Keratinocyte (primary cell): ENCODE measurements at regions not wholly inside any gene's neighbourhood (a gene's known extent, or its start where the extent isn't known, plus 50 kb on each side); places are given as distances from the start of the nearest gene placed in this dataset.

Experiments used
- CTCF ChIP-seq, 3 experiments: IDR thresholded peaks in 1 of 3; conservative IDR thresholded peaks in 1 of 3; optimal IDR thresholded peaks in 1 of 3; 2 replicates in 2 of 3; 3 replicates in 1 of 3; pipeline versions ENCODE3 to v1.5.1; 2011; ENCODE audit warnings: low read length in 3 of 3, mild to moderate bottlenecking in 3 of 3, moderate library complexity in 2 of 3, control low read depth in 1 of 3, inconsistent platforms in 1 of 3; ENCODE audit not compliant: insufficient read depth in 2 of 3; ENCODE audit errors: extremely low read depth in 1 of 3
- EZH2 ChIP-seq: IDR thresholded peaks from one replicate; pipeline ENCODE4 v1.6.1; 2012; ENCODE audit warnings: inconsistent platforms, mild to moderate bottlenecking, low read length, moderate library complexity

GRCh38 chr16:13397126-13397525, 495.7 kb downstream of the SHISA9 start:
- TF ChIP-seq EZH2 (no peak), CTCF (optimal IDR thresholded peaks at IDR 0.05 in 1 of 3, IDR thresholded peaks at IDR 0.05 in 1 of 3, conservative IDR thresholded peaks at IDR 0.05 in 1 of 3; ENCODE audit: extremely low read depth in 1 of 3, insufficient read depth in 2 of 3, low read length in 3 of 3) (no peak)
